Activated naive CD8-positive, alpha-beta T cell (primary cell): ENCODE measurements at regions not wholly inside any gene's neighbourhood (a gene's known extent, or its start where the extent isn't known, plus 50 kb on each side); places are given as distances from the start of the nearest gene placed in this dataset.

Source experiments
- H3K27ac Mint-ChIP-seq: one replicate; pipeline ENCODE4 v1.8.0; 2021; ENCODE audit warnings: mixed read lengths
- H3K27me3 Mint-ChIP-seq: one replicate; pipeline ENCODE4 v1.8.0; 2021; ENCODE audit warnings: mixed read lengths
- H3K36me3 Mint-ChIP-seq: one replicate; pipeline ENCODE4 v1.8.0; 2021; ENCODE audit warnings: mixed read lengths
- H3K4me1 Mint-ChIP-seq: one replicate; pipeline ENCODE4 v1.8.0; 2021; ENCODE audit warnings: low read depth, mixed read lengths
- H3K4me3 Mint-ChIP-seq: one replicate; pipeline ENCODE4 v1.8.0; 2021; ENCODE audit warnings: mild to moderate bottlenecking, mixed read lengths
- H3K9me3 Mint-ChIP-seq: one replicate; pipeline ENCODE4 v1.8.0; 2021; ENCODE audit warnings: low read depth, mixed read lengths

- H3K36me3 Mint-ChIP-seq, result no peaks in the 10 kb centered on the region
- H3K9me3 Mint-ChIP-seq, result peaks cover 3% of the 10 kb centered on the region
- no peak overlapping the region for H3K4me3 Mint-ChIP-seq
- H3K27ac Mint-ChIP-seq, result no peak overlapping the region
- H3K4me1 Mint-ChIP-seq, result no peaks in the 10 kb centered on the region
- no peaks in the 10 kb centered on the region for H3K27me3 Mint-ChIP-seq
Measured at GRCh38 chr2:198950803-198951202, 506.9 kb downstream of the SATB2 start.

DNA sequence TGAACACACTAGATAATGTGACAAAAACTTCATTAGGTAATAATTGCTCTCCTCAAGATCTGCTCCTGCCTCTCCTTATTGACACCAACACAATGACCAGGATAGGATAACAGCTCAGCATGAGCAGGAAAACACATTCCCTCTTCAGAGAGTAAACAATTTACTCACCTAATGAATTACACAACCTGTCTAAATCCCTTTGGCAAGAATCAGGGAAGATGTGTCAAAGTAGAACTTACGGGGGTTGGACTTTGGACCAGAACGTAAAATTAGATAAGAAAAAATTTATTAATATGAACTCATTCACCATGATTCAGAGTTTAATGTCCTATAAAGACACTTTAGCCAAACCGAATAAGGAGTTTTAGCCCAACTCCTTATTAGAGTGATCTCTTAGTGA is 512.2 kb downstream of the SATB2 start:
- no peaks in the 10 kb centered on the region for H3K27me3 Mint-ChIP-seq
- H3K27ac Mint-ChIP-seq, result no peak overlapping the region
- no peak overlapping the region for H3K4me3 Mint-ChIP-seq
- no peaks in the 10 kb centered on the region for H3K9me3 Mint-ChIP-seq
- no peaks in the 10 kb centered on the region for H3K36me3 Mint-ChIP-seq
- no peaks in the 10 kb centered on the region for H3K4me1 Mint-ChIP-seq

DNA sequence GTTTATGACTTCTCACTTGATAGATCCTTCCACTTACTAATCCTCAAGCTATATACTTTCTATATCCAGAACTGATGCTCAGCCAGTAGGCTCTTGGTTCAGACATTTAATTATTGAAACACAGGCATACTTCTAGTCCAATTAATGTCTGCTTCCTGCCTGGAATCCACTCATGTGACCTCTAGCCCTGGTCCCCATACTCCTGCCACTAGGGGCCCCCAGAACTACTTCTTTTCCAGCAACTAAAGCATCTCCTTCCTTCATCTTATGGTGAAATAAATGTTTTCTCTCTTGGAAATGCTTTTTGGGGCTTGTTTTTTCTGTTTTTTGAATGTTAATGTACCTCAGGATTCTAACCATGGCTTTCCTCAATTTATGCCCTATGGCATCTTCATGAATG is 527.6 kb downstream of the SATB2 start:
- Mint-ChIP-seq H3K9me3 (peaks cover 12% of the 10 kb centered on the region), H3K27ac (no peak overlapping the region), H3K36me3 (no peaks in the 10 kb centered on the region), H3K27me3 (no peaks in the 10 kb centered on the region), H3K4me3 (no peak overlapping the region), H3K4me1 (no peaks in the 10 kb centered on the region)

- peaks cover 10% of the 10 kb centered on the region for H3K9me3 Mint-ChIP-seq
Measured at GRCh38 chr2:198928026-198928425, 529.7 kb downstream of the SATB2 start.

DNA sequence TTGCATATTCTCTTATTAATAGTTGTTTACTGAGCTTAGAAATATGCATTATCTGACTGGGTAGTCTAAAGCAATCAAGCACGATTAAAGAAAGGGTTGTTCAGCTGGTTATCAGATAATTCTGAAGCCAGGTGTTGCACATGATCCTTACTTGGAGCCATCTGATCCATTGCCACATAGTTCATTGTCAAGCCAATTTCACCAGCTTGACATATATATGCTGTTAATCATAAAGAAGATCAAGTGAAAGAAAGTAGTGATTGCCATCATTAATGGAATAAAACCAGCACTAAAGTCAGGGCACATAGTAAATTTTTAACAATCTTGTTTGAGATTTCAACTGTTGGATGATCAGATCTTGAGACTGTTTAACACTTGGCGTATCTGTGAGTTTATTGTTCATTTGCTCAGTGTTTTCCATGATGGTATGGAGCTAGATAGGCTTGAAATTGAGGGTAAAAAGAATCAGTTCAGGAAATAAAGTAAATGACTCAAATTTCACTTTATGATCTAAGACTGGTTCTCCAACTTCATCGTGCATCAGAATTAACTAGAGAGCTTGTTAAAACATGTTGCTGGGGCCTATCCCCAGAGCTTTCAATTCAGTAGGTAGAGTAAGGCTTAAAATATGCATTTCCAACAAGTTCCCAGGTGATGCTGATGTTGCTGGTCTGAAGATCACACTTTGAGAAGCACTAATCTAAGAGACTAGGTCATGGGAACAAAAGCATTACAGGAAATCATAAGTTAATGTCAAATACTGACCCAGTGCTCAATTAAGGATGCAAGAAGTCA is 539.6 kb downstream of the SATB2 start:
- Mint-ChIP-seq H3K4me1 (no peaks in the 10 kb centered on the region), H3K9me3 (peaks cover 3% of the 10 kb centered on the region), H3K36me3 (no peaks in the 10 kb centered on the region), H3K4me3 (no peak overlapping the region), H3K27ac (no peak overlapping the region), H3K27me3 (no peaks in the 10 kb centered on the region)

More at GRCh38 chr2:198928026-198928425, 529.7 kb downstream of the SATB2 start:
- Mint-ChIP-seq H3K27ac (no peak overlapping the region), H3K36me3 (no peaks in the 10 kb centered on the region), H3K4me3 (no peak overlapping the region), H3K4me1 (no peaks in the 10 kb centered on the region), H3K27me3 (no peaks in the 10 kb centered on the region)

DNA sequence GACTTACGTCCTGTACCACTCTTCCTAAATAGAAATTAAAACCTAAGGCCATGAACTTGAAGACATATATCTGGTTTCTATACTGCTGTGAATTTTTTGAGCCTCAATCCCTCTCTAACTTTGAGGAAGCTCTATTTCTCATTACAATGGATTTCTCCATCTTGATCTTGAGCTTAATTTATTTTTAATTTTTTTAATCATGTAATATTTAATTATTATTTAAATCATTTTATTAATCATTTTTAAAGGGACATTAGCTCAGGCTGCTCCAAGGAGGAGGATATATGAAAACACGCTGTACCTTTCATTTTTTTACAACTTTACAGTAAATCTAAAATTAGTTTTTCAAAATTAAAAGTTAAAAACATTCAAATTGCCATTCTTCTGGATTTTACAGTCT is 540.5 kb downstream of the SATB2 start:
- Mint-ChIP-seq H3K9me3 (no peaks in the 10 kb centered on the region), H3K27me3 (no peaks in the 10 kb centered on the region), H3K4me1 (no peaks in the 10 kb centered on the region), H3K27ac (no peak overlapping the region), H3K4me3 (no peak overlapping the region), H3K36me3 (no peaks in the 10 kb centered on the region)

GRCh38 chr2:198916548-198917080 is 541.1 kb downstream of the SATB2 start:
- H3K27me3 Mint-ChIP-seq, result no peaks in the 10 kb centered on the region
- no peaks in the 10 kb centered on the region for H3K9me3 Mint-ChIP-seq
- no peaks in the 10 kb centered on the region for H3K4me1 Mint-ChIP-seq
- no peak overlapping the region for H3K4me3 Mint-ChIP-seq
- no peaks in the 10 kb centered on the region for H3K36me3 Mint-ChIP-seq
- no peak overlapping the region for H3K27ac Mint-ChIP-seq

- H3K27ac Mint-ChIP-seq, result no peak overlapping the region
- H3K27me3 Mint-ChIP-seq, result no peaks in the 10 kb centered on the region
- H3K9me3 Mint-ChIP-seq, result no peaks in the 10 kb centered on the region
- H3K4me1 Mint-ChIP-seq, result no peaks in the 10 kb centered on the region
- H3K4me3 Mint-ChIP-seq, result no peak overlapping the region
- no peaks in the 10 kb centered on the region for H3K36me3 Mint-ChIP-seq
Measured at GRCh38 chr2:198913394-198914152, 544.2 kb downstream of the SATB2 start.

- no peaks in the 10 kb centered on the region for H3K27me3 Mint-ChIP-seq
- no peak overlapping the region for H3K27ac Mint-ChIP-seq
- no peaks in the 10 kb centered on the region for H3K4me1 Mint-ChIP-seq
- H3K4me3 Mint-ChIP-seq, result no peak overlapping the region
- no peaks in the 10 kb centered on the region for H3K9me3 Mint-ChIP-seq
- H3K36me3 Mint-ChIP-seq, result no peaks in the 10 kb centered on the region
Measured at GRCh38 chr2:198909525-198910267, 548.0 kb downstream of the SATB2 start.

- Mint-ChIP-seq H3K36me3 (no peaks in the 10 kb centered on the region), H3K27ac (no peak overlapping the region), H3K4me3 (no peak overlapping the region), H3K9me3 (no peaks in the 10 kb centered on the region), H3K27me3 (no peaks in the 10 kb centered on the region), H3K4me1 (no peaks in the 10 kb centered on the region)
Measured at GRCh38 chr2:198905881-198906612, 551.7 kb downstream of the SATB2 start.

DNA sequence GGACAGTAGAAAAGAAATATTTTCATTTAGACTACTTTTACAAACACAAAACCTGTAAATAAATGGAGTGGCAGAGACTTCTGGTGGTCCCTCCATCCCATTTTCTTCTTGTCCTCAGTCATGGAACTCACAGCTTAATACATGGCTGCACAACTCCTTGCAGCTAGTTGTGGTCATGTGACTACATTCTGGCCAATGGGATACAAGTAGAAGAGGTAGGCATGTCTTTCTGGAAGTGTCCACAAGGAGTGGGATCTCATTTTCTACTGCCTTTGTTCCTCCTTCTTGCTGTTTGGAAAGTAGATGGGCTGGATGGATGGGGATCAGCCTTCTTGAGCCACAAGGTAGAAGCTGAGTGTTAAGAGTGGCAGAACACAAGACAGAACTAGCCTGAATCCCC is 555.8 kb downstream of the SATB2 start:
- Mint-ChIP-seq H3K9me3 (peaks cover 8% of the 10 kb centered on the region), H3K36me3 (no peaks in the 10 kb centered on the region), H3K4me3 (no peak overlapping the region), H3K27ac (no peak overlapping the region), H3K27me3 (no peaks in the 10 kb centered on the region), H3K4me1 (no peaks in the 10 kb centered on the region)

- Mint-ChIP-seq H3K36me3 (no peaks in the 10 kb centered on the region), H3K4me3 (no peak overlapping the region), H3K27ac (no peak overlapping the region), H3K27me3 (no peaks in the 10 kb centered on the region), H3K4me1 (no peaks in the 10 kb centered on the region), H3K9me3 (peaks cover 11% of the 10 kb centered on the region)
Measured at GRCh38 chr2:198900141-198900540, 557.6 kb downstream of the SATB2 start.

DNA sequence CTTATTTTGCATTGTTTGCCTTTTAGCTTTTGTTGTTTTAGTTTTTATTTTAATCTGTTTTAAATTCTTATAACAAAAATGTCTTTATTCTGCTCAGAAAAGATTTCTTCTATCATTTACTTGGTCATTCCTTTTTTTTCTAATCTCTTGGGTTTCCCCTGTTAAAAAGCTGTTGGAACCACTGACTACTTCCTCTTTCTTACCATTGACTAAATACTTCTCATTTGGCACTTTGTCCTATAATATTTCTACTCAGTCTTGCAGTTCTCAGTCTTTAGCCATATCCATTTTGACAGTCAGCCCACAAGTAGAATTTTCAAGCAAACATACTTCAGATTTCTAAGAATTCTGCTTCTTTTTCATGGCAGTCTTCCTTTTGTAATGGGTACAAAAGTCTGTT is 567.2 kb downstream of the SATB2 start:
- Mint-ChIP-seq H3K4me3 (no peak overlapping the region), H3K4me1 (no peaks in the 10 kb centered on the region), H3K27ac (no peak overlapping the region), H3K27me3 (no peaks in the 10 kb centered on the region), H3K9me3 (peaks cover 4% of the 10 kb centered on the region), H3K36me3 (no peaks in the 10 kb centered on the region)

DNA sequence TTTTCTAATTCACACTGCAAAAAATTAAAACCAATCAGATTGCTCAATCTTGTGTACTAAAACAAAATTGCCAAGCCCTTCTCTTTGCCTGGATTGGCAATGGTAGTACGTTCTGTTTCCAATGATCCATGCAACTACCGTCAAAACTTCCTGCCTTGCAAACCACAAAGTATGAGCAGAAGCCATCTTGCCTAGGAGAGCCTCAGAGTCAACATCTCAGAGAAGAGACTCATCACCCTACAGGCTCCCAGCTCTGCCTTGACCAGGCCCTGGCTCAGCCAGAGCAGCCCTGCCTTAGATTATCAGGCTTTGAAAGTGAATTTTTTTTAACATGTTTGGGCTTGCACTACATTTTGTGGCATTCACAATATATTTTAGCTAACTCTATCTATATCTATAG is 574.1 kb downstream of the SATB2 start:
- H3K27ac Mint-ChIP-seq, result no peak overlapping the region
- no peaks in the 10 kb centered on the region for H3K9me3 Mint-ChIP-seq
- H3K27me3 Mint-ChIP-seq, result no peaks in the 10 kb centered on the region
- no peaks in the 10 kb centered on the region for H3K36me3 Mint-ChIP-seq
- H3K4me3 Mint-ChIP-seq, result no peak overlapping the region
- no peaks in the 10 kb centered on the region for H3K4me1 Mint-ChIP-seq
